Lower leg skin (tissue), 3 donors: ENCODE measurements at regions not wholly inside any gene's neighbourhood (a gene's known extent, or its start where the extent isn't known, plus 50 kb on each side); places are given as distances from the start of the nearest gene placed in this dataset.

Experiments used
- CTCF ChIP-seq, 3 donors: fragments of 450-650 bp; IDR thresholded peaks; one replicate each; pipeline ENCODE4 v1.5.1; 2016; ENCODE audit warnings: antibody characterized with exemption in 3 of 3, mild to moderate bottlenecking in 3 of 3, moderate library complexity in 2 of 3
- POLR2A ChIP-seq, 2 donors: fragments of 450-650 bp; IDR thresholded peaks; one replicate each; pipeline ENCODE4 v1.6.1; 2016 to 2017; ENCODE audit warnings: antibody characterized with exemption in 2 of 2, mild to moderate bottlenecking in 1 of 2, moderate library complexity in 1 of 2

- TF ChIP-seq CTCF (IDR thresholded peaks at IDR 0.05), result no peak
- TF ChIP-seq POLR2A (IDR thresholded peaks at IDR 0.05), result no peak
Observed at GRCh38 chr6:86537292-86537861, 400.0 kb upstream of the HTR1E start.
